OCI-LY7 (cell line): ENCODE measurements at regions not wholly inside any gene's neighbourhood (a gene's known extent, or its start where the extent isn't known, plus 50 kb on each side); places are given as distances from the start of the nearest gene placed in this dataset.

Experiments used
- BruUV-seq: library from RNA; stranded (reverse); fragments of 400-500 nt; replicated peaks from 2 replicates; lab custom pipeline; 2021; lab: Mats Ljungman, UMichigan
- CTCF ChIA-PET: fragments of 300-600 bp; sonication (Branson Sonifier 250); formaldehyde crosslinking; loops from one replicate; lab custom pipeline; 2022; ENCODE audit warnings: antibody characterized with exemption; ENCODE audit not compliant: unreplicated experiment; lab: Charles Lee
- POLR2A ChIA-PET: fragments of 300-600 bp; sonication (Branson Sonifier 250); formaldehyde crosslinking; loops from one replicate; lab custom pipeline; 2022; ENCODE audit warnings: antibody characterized with exemption; lab: Charles Lee
- DNase-seq: peaks from one replicate; pipeline ENCODE4 v3.0.0-alpha.2; 2015; ENCODE audit warnings: low spot score
- H2AFZ ChIP-seq: fragments of 200-600 bp; sonication (generic), shearing (Covaris generic); 2 replicates; pipeline ENCODE4 v1.6.1; 2014; ENCODE audit warnings: mild to moderate bottlenecking, antibody characterized with exemption, low read length, moderate library complexity
- H3K27ac ChIP-seq: fragments of 200-600 bp; sonication (generic); 2 replicates; pipeline ENCODE4 v1.5.1; 2014; ENCODE audit warnings: mixed run types, low read depth, mild to moderate bottlenecking, moderate library complexity, low read length, inconsistent platforms; ENCODE audit not compliant: poor library complexity, severe bottlenecking
- H3K36me3 ChIP-seq: fragments of 200-600 bp; sonication (generic); 2 replicates; pipeline ENCODE4 v1.6.1; 2014; ENCODE audit warnings: mild to moderate bottlenecking, antibody characterized with exemption, low read length, moderate library complexity, mixed read lengths; ENCODE audit not compliant: insufficient read depth
- H3K4me1 ChIP-seq: fragments of 200-600 bp; sonication (generic); 2 replicates; pipeline ENCODE4 v1.5.1; 2014; ENCODE audit warnings: mild to moderate bottlenecking, low read length; ENCODE audit not compliant: insufficient read depth, poor library complexity, severe bottlenecking
- H3K4me2 ChIP-seq: fragments of 200-600 bp; sonication (generic); 2 replicates; pipeline ENCODE4 v1.6.1; 2014; ENCODE audit warnings: mild to moderate bottlenecking, low read length
- H3K4me3 ChIP-seq: fragments of 200-600 bp; sonication (generic); 2 replicates; pipeline ENCODE4 v1.5.1; 2014; ENCODE audit warnings: mild to moderate bottlenecking, low read depth, low read length; ENCODE audit not compliant: poor library complexity, severe bottlenecking
- H3K79me2 ChIP-seq: fragments of 200-600 bp; sonication (generic); 2 replicates; pipeline ENCODE4 v1.6.1; 2016; ENCODE audit warnings: low read depth, mild to moderate bottlenecking, low read length, moderate library complexity, mixed read lengths; ENCODE audit not compliant: insufficient read depth
- H3K9me2 ChIP-seq: fragments of 200-600 bp; sonication (generic); 2 replicates; pipeline ENCODE4 v1.6.1; 2016; ENCODE audit warnings: mild to moderate bottlenecking, low read length, mixed read lengths; ENCODE audit not compliant: insufficient read depth
- H3K9me3 ChIP-seq: fragments of 200-600 bp; sonication (generic); 2 replicates; pipeline ENCODE4 v1.6.1; 2014; ENCODE audit warnings: mild to moderate bottlenecking, mixed run types, low read length, mixed read lengths
- H4K20me1 ChIP-seq: fragments of 200-600 bp; sonication (generic); 2 replicates; pipeline ENCODE4 v1.6.1; 2014; ENCODE audit warnings: mild to moderate bottlenecking, antibody characterized with exemption, low read length, moderate library complexity, mixed read lengths; ENCODE audit not compliant: insufficient read depth
- CTCF ChIP-seq: fragments of 200-600 bp; sonication (generic); conservative IDR thresholded peaks from 2 replicates; pipeline ENCODE4 v1.5.1; 2014; ENCODE audit warnings: mild to moderate bottlenecking, antibody characterized with exemption, low read length, moderate library complexity, mixed read lengths
- EZH2phosphoT487 ChIP-seq: fragments of 200-600 bp; sonication (generic); IDR thresholded peaks from 2 replicates; pipeline ENCODE4 v1.6.1; 2018; ENCODE audit warnings: low read depth, borderline replicate concordance, mild to moderate bottlenecking, mixed run types, antibody characterized with exemption, low read length, moderate library complexity, mixed read lengths
- intact Hi-C: fragments of 100-400 bp; cut with micrococcal nuclease; formaldehyde crosslinking; loops from one replicate; pipeline ENCODE4 v1.10.0; 2022; ENCODE audit not compliant: unreplicated experiment

- H3K79me2 ChIP-seq, result no peaks in the 10 kb centered on the region
- H3K9me3 ChIP-seq, result no peaks in the 10 kb centered on the region
- H3K4me3 ChIP-seq, result no peak overlapping the region
- no peaks in the 10 kb centered on the region for H4K20me1 ChIP-seq
- intact Hi-C loops, result no loop called here
- no peak overlapping the region for H3K4me2 ChIP-seq
- H3K4me1 ChIP-seq, result no peaks in the 10 kb centered on the region
- BruUV-seq, result no TSS peak
- CTCF ChIA-PET, result no interaction called here
- no peak overlapping the region for H2AFZ ChIP-seq
- H3K27ac ChIP-seq, result no peak overlapping the region
- POLR2A ChIA-PET, result no interaction called here
- TF ChIP-seq CTCF (no peak), EZH2phosphoT487 (no peak)
- no peaks in the 10 kb centered on the region for H3K36me3 ChIP-seq
- H3K9me2 ChIP-seq, result no peaks in the 10 kb centered on the region
- DNase-seq, result no peak
Measured at GRCh38 chr4:14428125-14428524, 574.2 kb upstream of the CPEB2 start.

- BruUV-seq, result no TSS peak
- intact Hi-C loops, result no loop called here
- H3K4me3 ChIP-seq, result no peak overlapping the region
- no peak overlapping the region for H2AFZ ChIP-seq
- TF ChIP-seq CTCF, result no peak
- no peak for TF ChIP-seq EZH2phosphoT487
- no peaks in the 10 kb centered on the region for H3K36me3 ChIP-seq
- no peaks in the 10 kb centered on the region for H4K20me1 ChIP-seq
- no peak for DNase-seq
- H3K27ac ChIP-seq, result no peak overlapping the region
- no peaks in the 10 kb centered on the region for H3K79me2 ChIP-seq
- ChIA-PET CTCF (no interaction called here), POLR2A (no interaction called here)
- H3K4me1 ChIP-seq, result no peaks in the 10 kb centered on the region
- no peak overlapping the region for H3K4me2 ChIP-seq
- no peaks in the 10 kb centered on the region for H3K9me3 ChIP-seq
- H3K9me2 ChIP-seq, result no peaks in the 10 kb centered on the region
Measured at GRCh38 chr4:14431155-14432134, 570.8 kb upstream of the CPEB2 start.

GRCh38 chr4:14434483-14434882, 567.8 kb upstream of the CPEB2 start:
- Histone ChIP-seq H4K20me1 (no peaks in the 10 kb centered on the region), H3K9me2 (no peaks in the 10 kb centered on the region), H2AFZ (no peak overlapping the region), H3K27ac (no peak overlapping the region), H3K4me3 (no peak overlapping the region), H3K4me1 (no peaks in the 10 kb centered on the region), H3K79me2 (no peaks in the 10 kb centered on the region), H3K4me2 (no peak overlapping the region), H3K36me3 (no peaks in the 10 kb centered on the region), H3K9me3 (no peaks in the 10 kb centered on the region)
- intact Hi-C loops, result no loop called here
- no peak for DNase-seq
- POLR2A ChIA-PET, result no interaction called here
- TF ChIP-seq EZH2phosphoT487 (no peak), CTCF (no peak)
- no TSS peak for BruUV-seq
- CTCF ChIA-PET, result no interaction called here
